GM19043 (cell line): ENCODE measurements at regions not wholly inside any gene's neighbourhood (a gene's known extent, or its start where the extent isn't known, plus 50 kb on each side); places are given as distances from the start of the nearest gene placed in this dataset.

Source experiments
- ATAC-seq: cut with Tn5 transposase; IDR thresholded peaks from one replicate; pipeline ENCODE4 v1.9.1; 2021; ENCODE audit warnings: low read depth; ENCODE audit not compliant: unreplicated experiment

DNA sequence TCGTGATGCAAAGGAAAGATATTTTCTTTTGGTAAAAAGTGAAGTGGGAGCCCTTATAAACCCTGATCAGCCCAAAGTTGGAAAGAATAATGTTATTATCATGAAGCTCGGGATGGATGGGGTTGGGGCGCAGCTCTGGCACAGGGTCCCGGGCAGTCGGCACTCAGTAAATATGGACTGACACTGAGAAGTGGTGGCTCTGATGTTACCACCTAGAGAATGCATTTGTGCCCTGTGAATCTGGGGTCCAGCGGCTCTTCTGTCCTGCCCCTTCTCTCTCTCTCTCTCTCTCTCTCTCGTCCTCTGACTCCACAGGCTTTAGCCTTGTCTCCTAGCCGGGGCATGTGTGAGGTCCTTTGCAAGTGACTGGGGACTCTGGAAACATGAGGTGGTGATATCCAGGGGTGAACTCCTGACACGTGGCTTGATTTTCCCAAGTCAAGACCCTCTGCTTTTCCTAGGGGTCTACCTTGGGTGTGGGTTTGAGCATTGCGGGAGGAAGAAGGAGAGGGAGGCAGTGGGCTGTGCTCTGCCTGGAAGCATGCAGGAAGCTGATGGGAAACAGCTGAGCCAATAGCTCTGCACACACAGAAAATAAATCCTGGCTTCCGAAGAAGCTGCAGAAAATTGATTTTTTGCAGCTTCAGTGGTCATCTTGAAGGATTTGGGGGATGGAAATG, 162.7 kb downstream of the MACROH2A1 start:
- ATAC-seq: no peak

DNA sequence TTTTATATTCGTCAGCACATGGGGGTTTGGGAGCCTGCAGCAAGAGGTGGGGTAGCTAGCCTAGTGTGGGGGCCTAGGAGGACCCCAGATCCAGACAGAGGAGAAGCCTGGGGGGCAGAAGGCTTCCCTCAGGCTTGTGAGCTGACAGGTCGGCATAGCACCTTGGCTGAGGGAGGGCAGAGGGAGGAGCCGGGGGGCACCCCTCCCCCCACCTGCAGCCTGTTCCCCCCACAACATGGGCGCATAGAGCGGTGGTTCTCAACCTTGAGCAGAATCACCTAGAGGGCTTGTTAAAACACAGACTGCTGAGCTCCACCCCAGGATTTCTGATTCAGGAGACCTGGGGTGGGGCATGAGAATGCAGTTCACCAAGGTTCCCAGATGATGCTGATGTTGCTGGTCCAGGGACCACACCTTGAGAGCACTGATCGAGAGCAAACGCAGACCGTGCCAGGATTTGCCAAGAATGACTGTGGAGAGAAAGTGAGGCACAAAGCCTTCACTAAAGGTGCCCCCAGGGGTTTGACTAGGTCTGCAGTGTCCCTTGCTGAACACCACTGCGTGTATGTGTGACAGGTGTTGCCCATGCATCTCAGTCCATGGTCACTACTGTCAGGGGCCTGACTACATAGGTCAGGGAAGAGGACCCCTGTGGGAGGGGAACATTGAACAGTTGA, 163.3 kb downstream of the MACROH2A1 start:
- no peak for ATAC-seq

DNA sequence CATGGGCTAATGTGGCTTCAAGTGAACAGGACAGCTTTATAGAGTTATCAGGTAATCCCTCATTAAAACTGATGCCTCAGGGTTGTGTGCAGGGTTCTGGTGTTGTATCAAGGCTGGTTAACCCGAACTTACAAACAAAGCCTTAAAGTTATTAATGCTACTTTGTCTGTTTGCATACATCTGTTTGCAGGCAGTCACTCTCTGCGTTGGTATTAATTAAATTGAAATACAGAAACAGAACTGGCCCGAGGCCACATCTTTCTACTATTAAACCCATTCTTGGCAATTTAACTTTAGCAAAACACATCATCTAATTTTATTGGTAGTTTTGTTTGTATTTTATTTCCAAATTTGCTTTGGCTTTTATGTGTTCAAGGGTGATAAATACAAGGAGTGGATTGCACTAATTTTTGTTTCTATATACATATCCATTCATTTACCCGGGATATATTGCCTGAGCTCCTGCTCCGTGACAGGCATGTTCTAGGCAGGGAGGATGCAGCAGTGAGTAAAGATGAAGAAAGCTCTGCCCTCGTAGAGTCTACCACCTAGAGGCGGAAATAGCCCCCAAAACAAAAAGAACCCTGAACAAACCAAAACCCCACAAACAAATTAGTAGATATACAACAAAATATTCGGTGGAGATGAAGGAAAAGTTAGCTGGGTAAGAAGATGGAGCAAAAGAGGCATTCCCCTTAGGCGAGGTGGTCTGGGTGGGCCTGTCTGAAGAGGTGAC, 164.2 kb downstream of the MACROH2A1 start:
- ATAC-seq: no peak

DNA sequence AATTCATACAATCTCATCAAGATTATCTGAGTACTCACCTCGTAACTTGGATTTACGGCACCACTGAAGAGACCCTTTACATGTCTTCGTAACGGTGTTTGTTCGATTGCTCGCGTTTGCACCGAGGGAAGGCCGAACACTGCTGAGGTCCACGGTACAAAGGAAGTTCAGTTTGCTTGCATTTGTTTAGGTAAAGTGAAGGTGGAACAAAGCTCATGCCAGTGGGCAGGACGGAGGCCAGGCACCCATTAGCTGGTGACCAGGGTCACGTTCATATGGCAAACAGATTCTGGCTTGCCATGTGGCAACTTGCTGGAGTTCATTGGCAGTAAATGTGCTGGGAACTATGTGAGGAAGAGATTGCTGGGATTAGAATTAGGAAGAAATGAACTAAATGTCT, 164.8 kb downstream of the MACROH2A1 start:
- no peak for ATAC-seq

DNA sequence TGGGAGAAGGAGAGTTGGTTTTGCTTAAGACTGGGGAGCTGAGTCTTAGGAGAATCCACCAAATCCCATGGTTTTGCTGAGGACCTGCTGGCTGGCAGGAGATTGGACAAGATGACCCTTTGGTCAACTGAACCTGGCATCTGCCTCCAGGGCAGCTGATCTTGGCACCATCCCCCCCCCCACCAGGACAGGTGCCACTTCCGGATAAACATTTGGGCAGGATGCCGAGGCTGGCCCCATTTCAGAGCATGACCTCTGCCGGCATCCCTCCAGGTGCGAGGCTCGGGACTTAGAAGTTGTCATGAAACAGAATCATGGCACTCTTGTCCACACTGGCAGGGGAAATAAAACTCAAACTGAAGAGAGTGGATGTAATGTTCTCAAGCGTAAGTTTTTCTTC, 165.6 kb downstream of the MACROH2A1 start:
- ATAC-seq: no peak

DNA sequence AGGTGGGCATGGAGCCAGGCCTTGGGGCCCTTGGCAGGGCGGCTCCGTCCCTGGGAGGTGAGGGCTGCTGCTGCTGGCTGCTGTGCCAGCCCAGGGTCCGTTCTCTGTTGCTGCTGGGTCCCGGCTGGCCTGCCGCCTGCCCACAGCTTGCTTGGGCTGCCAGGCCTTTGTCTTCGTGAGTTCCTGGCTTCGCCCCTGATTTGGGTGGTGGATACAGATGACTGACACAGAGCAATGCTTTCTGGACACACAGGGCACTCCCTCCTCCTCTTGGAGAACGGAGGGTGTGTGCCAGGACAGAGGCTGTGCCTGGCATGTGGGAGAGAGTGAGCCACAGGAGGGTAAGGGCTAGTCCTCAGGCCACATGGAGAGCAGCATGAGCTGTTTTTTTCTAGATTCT, 166.1 kb downstream of the MACROH2A1 start:
- no peak for ATAC-seq

DNA sequence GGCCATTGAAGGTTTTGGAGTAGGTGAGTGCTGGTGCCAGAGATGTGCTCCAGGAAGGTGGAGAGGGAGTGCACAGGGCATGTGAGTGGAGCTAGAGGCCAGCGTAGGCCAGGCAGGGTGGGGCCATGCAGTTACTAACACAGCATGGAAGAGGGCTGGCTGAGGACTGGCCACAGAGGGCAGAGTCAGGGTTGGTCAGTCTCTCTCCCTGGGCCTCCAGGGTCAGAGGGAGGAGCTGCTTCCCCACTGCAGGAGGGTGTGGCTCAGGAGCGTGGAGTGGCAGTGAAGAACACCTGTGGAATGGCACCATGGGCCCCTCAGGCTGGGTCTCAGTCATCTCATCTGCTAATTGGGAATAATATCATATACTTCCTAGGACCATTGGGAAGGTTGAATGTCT, 167.7 kb downstream of the MACROH2A1 start:
- no peak for ATAC-seq

DNA sequence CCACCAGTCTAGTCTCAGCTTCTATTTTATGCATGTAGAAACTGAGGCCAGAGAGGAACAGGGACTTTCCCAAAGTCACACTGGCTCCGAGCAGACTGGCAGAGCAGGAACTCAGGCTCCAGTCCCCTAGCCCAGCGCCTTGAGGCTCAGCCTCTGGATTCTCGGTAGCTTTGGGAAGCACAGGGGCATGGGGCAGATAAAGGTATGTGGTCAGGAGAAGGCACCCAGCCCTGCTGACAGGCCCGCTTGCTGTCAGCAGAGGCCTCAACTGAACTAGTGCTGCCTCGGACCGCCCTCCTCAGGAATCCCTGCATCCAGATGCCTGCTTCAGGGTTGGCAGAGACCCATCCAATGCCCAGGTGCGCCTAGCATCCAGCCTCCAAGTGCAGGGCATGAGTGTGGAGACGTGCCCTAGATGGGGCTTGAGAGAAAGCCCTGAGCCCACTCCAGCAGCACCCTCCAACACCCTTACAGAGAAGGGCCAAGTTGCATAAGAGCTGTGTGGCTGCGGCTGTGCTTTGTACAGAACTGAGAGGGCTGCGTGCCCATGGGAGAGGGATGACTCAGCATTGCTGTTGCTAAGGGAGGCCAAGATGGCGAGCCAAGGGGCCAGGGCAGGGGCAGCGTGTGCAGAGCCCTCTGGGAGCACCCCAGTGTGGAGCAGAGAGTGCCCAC, 168.6 kb downstream of the MACROH2A1 start:
- no peak for ATAC-seq

DNA sequence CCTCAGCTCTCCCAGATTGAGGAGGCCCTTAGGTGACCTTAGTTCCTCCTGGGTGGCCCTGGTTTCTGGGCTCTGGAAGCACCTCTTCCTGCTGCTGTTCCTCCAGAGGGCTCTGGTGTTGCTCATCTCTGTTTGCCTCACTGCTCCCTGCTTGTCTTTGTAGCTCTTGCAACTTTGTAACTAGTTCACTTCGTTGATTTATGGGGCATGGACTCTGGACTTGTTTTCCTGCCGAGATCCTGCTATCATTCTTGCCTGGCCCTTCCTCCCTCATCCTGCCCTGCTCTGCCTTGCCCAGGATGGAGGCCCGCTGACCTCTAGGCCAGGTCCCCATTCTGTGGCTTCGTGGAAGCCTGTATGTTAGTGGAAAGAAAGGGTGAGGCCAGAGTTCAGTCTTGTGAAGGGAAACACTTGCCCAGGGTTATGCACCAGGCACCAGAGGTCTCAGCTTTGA, 169.3 kb downstream of the MACROH2A1 start:
- ATAC-seq: no peak

DNA sequence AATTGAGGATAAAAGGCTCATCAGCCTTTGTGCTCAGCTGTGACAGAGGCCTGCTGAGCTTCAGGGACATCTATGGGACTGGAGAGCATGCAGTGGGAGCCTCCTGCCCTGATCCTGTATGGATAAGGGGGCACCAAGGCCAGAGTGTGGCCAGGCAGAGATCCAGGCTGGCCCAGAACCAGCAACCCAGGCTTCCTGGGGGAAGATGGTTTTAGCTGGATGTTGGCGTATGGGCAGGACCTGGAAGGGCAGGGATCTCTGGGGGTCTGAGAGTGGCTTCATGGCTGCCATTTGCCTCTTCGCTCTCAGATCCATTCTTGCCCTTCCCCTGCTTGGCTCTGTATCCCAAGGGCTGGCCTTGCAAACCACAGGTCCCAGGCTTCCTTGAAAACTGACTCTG, 169.9 kb downstream of the MACROH2A1 start:
- no peak for ATAC-seq

DNA sequence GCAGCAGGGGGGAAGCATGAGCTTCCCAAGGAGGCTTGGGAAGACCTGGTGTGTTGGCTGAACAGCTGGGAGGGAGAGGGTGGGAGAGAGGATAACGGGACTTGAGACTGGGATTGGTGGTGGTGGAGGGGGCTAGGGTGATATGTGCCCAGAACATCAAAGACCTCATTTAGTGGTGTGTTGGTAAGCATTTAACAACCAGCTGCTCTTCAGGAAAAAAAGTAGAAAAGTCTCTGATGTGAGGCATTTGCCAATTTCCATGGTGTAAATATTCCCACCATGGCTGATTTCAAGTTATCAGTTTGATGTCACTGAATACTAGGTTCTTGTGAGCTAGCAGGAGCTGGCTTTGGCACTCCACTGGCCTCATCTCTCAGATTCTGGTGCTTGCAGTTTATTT, 170.8 kb downstream of the MACROH2A1 start:
- ATAC-seq: no peak

DNA sequence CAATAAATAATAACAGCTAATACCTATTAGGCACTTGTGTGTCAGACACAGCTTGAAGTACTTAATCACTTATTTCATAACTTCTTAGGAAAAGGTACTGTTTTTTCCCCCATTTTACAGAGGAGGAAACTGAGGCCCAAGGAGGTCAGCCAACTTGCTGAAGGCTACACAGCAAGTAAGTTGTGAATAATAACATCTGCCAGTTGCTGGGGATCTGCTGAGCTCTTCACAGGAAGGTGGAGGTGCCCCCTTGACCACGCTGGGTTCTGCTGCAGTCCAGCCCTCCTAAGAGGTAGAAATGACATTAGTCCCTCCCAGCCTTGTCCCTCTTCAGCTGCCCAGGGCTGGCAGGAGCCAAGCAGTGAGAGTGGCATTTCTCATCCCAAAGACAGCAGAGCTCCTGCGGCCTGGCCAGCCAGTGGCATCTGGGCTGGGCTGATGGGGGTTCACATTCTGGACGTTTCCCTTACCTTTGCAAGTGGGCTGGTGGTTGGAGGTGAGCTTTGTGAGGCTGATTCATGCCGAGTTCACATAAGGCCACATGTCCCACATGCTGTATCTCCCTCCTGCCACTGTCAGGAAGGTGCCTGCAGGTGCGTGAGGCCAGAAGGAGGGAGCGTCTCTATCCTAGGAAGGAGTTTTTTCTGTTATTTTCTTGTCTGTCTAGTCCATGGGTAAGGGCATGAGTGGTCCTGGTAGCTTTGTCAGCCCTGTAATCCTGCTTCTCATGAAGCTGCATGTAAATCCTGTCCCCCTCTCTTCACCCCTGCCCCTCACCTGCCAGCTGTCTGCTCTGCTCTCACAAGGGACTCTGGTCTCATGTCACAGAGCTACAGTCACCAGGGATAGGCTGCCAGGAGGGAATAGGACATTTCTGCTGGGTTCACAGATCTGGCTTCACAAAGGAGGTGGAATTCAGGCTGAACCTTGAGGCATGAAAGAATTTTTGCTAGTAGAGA, 171.7 kb downstream of the MACROH2A1 start:
- no peak for ATAC-seq

DNA sequence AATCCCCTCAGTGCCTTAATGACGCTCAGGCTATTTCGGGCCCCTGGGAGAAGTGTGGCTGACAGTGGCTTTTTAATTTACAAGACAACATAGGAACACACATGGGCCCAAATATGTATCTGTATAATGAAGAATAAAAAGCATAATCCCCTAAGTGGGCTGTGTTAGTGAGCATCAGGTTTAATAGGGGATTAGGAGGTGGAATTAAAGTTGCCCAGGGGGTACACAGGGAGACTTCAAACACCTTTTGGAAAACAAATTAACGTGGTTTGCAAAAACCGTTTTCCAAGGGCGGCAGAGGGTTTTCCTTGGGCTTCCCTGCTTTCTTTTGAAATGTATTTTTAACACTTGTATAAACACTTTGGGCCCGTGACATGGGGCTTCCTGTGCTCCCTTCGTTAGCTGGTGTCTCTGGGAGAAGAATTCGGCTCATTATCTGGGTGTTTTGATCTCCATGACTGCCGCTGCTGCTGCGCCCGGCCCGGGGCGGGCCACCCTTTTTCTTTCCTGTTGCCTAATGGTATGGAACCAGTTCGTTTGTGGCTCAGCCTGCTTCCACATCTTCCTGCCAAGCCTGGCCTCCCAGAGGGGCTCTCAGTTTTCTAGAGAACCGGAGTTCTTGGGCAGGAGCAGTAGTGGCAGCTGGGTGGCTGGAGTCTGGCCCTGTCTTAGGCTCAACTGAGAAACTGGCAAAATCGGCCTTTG, 173.0 kb downstream of the MACROH2A1 start:
- no peak for ATAC-seq

DNA sequence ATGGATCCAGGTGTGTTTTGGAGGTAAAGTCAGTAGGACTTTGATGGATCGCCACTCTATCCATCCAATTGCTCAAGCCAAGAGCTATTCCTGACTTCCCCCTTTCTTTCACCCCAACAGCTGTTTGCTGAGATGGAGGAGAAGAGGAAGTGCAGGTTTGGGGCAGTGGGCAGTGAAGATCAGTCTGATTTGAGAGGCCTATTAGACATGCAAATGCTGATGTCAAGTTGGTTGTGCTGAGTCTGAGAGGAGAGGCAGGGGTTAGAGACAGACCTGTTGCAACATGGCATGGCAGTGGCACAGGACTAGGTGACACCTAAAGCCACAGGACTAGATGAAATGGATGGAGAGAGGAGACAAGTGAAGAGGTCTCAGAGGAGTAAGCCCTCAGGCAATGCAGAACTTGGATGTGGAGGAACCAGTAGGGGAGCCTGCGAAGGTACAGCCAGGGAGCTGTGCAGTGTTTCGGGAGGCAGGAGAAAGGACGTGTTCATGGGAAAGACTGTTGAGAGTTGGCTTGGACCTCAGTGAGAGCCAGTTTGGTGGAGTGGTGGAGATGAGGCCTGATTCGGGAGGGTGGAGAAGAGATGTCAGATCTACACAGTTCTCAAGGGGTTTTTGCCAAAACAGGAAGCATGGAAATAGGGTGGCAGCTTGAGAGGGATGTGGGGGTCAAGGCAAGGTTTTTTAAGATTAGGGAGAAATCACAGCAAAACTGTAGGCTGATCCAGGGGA, 175.0 kb downstream of the MACROH2A1 start:
- no peak for ATAC-seq

DNA sequence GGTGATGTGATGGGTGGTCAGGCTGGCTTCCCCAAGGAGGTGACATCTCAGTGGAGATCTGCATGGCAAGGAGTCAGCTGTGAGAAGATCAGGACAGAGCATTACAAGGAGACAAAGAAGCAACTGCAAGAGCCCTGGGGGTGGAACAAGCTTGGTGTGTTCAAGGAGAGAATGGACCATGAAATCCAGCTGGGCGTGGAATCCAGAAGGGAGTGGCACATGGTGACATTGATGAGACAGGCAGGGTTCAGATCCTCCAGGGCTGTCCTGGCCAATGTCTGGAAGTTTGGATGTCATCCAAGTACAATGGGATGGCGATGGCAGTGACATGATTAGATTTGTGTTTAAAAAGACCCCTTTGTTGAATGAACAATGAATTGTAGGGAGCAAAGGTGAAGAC, 175.6 kb downstream of the MACROH2A1 start:
- ATAC-seq: no peak

DNA sequence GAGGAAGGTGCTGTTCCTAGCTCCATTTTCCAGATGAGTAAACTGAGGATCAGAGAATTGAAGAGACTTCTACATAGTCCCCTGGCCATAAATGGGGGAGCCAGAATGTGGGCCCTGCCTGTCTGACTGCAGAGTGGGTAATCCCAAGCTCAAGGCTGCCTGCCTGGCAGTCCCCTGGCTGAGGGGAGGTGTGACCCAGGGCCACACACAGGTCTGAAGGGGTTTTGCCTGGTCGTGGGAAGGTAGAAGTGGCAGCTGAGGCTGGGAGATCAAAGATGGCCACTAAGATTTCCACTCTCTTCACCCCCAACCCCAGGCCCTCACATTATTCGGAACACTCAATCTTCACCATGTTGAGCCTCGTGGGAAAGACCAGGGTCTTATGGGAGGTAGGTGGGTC, 176.3 kb downstream of the MACROH2A1 start:
- ATAC-seq: no peak

DNA sequence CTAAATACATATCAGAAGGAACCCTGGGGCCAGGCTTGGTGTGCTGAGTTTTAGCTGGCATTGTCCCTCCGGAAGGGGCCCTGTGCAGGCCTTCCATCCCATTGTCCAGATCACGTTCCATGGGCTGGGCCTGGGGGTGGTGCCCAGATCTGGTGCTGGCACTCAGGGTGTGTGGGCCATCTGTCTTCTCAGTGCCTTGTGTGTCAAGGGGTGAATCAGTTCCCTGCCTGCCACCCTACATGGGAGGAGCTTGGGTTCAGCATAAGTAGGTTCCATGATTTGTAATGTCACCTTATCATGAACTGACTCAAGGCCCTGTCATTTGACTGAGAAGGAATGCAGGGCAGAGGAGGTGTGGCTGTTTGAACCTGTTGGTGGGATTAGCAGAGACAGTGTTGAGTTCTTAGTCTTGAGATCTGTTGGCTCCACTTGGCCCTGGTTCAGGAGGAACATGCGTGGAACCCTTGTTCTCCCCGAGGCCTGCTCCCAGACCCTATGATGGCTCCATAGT, 176.8 kb downstream of the MACROH2A1 start:
- no peak for ATAC-seq

DNA sequence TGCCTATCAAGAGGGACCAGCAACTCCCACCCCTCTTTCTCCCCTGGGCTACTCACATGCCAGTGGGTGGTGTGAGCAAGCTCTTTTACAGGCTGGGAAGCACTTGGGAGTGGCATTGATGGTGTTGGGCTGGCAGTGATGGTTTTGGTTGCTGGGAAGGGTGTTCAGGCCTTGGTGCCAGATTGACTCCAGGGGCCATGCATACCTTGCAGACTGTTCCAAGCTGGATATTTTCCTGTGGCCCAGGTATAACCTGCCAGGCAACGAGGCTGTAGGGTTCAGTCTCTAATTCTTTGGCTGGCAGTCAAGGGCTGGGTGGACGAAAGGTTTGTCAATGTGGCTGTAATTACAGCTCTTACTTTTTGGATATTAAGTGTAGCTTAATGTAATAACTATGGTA, 177.3 kb downstream of the MACROH2A1 start:
- no peak for ATAC-seq

DNA sequence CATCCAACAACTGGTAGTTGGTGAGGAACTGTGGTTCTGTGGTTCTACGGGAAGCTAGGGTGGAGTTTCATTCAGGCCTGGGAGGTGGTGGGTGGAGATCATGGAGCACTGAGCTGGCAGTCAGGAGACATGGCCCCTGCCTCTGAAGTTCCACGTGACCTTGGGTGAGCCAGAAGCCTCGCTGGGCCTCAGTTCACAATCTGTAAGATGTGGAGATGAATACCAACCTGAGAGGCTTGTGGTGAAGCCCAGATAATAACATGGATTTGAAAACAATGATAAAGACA, 177.9 kb downstream of the MACROH2A1 start:
- ATAC-seq: no peak
